Adrenal gland (tissue), 9 donors: ENCODE measurements at regions not wholly inside any gene's neighbourhood (a gene's known extent, or its start where the extent isn't known, plus 50 kb on each side); places are given as distances from the start of the nearest gene placed in this dataset.

Experiments used
- DNase-seq, 7 donors: peaks; one replicate each; pipeline ENCODE4 v3.0.0-alpha.2; 2019 to 2020
- H3K27ac ChIP-seq, 5 donors: fragments of 200-600 bp; sonication (generic) in 4 of 5; 1 replicate in 3 of 5; 2 replicates in 2 of 5; pipeline versions ENCODE4 v1.5.1 to v1.8.0; 2016 to 2020; ENCODE audit warnings: mild to moderate bottlenecking in 1 of 5
- H3K27me3 ChIP-seq: fragments of 200-600 bp; 2 replicates; pipeline ENCODE4 v1.8.0; 2021
- H3K36me3 ChIP-seq, 2 donors: fragments of 200-600 bp; replicated peaks in 1 of 2; 1 replicate in 1 of 2; 2 replicates in 1 of 2; pipeline versions ENCODE4 v1.5.1 to v1.8.0; 2018 to 2022
- H3K4me1 ChIP-seq, 2 donors: fragments of 200-600 bp; replicated peaks in 1 of 2; 1 replicate in 1 of 2; 2 replicates in 1 of 2; pipeline versions ENCODE4 v1.5.1 to v1.8.0; 2018 to 2021
- H3K4me3 ChIP-seq, 4 donors: fragments of 200-600 bp; sonication (generic) in 3 of 4; one replicate each; pipeline ENCODE4 v1.5.1; 2016 to 2018
- H3K9me3 ChIP-seq, 3 donors: fragments of 200-600 bp; sonication (generic) in 1 of 3; replicated peaks in 1 of 3; 1 replicate in 2 of 3; 2 replicates in 1 of 3; pipeline versions ENCODE4 v1.5.1 to v1.8.0; 2016 to 2021
- POLR2A ChIP-seq, 2 donors: fragments of 450-650 bp; IDR thresholded peaks; one replicate each; pipeline ENCODE4 v1.6.1; 2017; ENCODE audit warnings: antibody characterized with exemption in 2 of 2, mild to moderate bottlenecking in 2 of 2, moderate library complexity in 1 of 2
- WGBS, 4 donors: extraction: QIAGEN DNeasy Blood & Tissue Kit in 2 of 4; methylation state at CpG; one replicate each; pipeline versions ENCODE4 v1.1.5 to v1.1.7; 2013 to 2017; 5-methylcytosine and 5-hydroxymethylcytosine counted together
- intact Hi-C, 2 donors: fragments of 100-400 bp; cut with DNase I; formaldehyde crosslinking; loops; one replicate each; pipeline versions ENCODE4 v1.14.1 to v1.15.0; 2022 to 2023
- TF ChIP-seq, protein P1 (sequence below), 6 experiments: fragments of 450-650 bp in 4 of 6; fragments of 200-600 bp in 2 of 6; sonication (generic) in 1 of 6; IDR thresholded peaks; 1 replicate in 5 of 6; 2 replicates in 1 of 6; pipeline versions ENCODE4 v1.5.1 to v1.8.0; 2016 to 2021; ENCODE audit warnings: antibody characterized with exemption in 6 of 6, mild to moderate bottlenecking in 2 of 6, moderate library complexity in 1 of 6
- donor health status: healthy with polysubstance abuse.
- donor health status: Bipolar disorder and iron deficiency.
- donor health status: DM: yes; HTN: yes; CAD: no.
- donor health status: DM: no; HTN: no; CAD: no.
- donor health status: DM: no; HTN: no; CAD: no.

DNA sequence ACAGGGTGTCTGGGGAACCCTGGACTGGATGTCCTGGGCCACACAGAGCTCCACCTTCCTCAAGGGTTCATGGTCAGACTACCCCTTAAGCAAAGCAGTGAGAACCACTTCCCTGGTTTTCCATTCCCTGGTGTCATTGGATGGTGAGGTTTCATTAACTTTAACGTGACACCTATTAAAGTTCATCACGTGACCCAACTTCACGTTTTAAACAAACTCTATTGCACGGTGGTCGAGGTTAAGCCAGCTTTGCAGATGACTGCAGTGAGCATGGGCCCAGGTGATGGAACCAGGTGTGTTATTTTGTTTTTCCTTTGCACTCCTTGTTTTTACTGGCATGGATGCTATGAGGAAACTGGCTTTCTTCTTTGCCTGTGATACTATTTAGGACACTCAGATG, 385.7 kb upstream of the IRX1 start:
- intact Hi-C loops, result no loop called here
- Histone ChIP-seq H3K27ac (no peak overlapping the region), H3K9me3 (no peaks in the 10 kb centered on the region), H3K27me3 (no peaks in the 10 kb centered on the region), H3K4me1 (no peaks in the 10 kb centered on the region), H3K36me3 (no peaks in the 10 kb centered on the region), H3K4me3 (no peak overlapping the region)
- no peak for DNase-seq
- WGBS, 4 donors, result 60 to 71% (median 62%) methylated on average over 5 of the region's 5 CpGs
- no peak for TF ChIP-seq POLR2A (IDR thresholded peaks at IDR 0.05)
- TF ChIP-seq, protein P1, sequence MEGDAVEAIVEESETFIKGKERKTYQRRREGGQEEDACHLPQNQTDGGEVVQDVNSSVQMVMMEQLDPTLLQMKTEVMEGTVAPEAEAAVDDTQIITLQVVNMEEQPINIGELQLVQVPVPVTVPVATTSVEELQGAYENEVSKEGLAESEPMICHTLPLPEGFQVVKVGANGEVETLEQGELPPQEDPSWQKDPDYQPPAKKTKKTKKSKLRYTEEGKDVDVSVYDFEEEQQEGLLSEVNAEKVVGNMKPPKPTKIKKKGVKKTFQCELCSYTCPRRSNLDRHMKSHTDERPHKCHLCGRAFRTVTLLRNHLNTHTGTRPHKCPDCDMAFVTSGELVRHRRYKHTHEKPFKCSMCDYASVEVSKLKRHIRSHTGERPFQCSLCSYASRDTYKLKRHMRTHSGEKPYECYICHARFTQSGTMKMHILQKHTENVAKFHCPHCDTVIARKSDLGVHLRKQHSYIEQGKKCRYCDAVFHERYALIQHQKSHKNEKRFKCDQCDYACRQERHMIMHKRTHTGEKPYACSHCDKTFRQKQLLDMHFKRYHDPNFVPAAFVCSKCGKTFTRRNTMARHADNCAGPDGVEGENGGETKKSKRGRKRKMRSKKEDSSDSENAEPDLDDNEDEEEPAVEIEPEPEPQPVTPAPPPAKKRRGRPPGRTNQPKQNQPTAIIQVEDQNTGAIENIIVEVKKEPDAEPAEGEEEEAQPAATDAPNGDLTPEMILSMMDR (IDR thresholded peaks at IDR 0.05), result no peak

DNA sequence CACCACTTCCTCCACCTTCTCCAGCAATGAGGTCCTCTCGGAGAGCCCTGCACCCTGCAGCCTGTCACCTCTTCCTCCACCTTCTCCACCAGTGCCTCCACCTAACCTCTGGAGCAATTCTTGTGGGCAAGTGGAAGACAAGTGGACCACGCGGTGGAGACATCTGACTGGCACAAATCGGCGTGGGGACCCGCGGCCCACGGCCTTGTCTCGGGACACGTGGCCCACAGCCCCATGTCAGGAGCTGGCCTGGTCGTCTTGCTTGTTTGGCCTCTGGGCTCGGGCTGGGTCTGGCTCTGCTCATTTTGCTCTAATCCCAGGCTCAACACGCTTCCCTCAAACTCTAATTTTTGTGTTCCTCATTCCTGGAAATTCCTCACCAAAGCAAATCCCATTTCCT, 393.1 kb upstream of the IRX1 start:
- intact Hi-C loops, result no loop called here
- Histone ChIP-seq H3K9me3 (no peaks in the 10 kb centered on the region), H3K4me1 (no peaks in the 10 kb centered on the region), H3K4me3 (no peak overlapping the region), H3K27ac (no peak overlapping the region), H3K27me3 (no peaks in the 10 kb centered on the region), H3K36me3 (no peaks in the 10 kb centered on the region)
- TF ChIP-seq, protein P1 (IDR thresholded peaks at IDR 0.05), result no peak
- no peak for TF ChIP-seq POLR2A (IDR thresholded peaks at IDR 0.05)
- DNase-seq, result no peak
- WGBS, 4 donors, result 84 to 85% (median 84%) methylated on average over 13 of the region's 13 CpGs

DNA sequence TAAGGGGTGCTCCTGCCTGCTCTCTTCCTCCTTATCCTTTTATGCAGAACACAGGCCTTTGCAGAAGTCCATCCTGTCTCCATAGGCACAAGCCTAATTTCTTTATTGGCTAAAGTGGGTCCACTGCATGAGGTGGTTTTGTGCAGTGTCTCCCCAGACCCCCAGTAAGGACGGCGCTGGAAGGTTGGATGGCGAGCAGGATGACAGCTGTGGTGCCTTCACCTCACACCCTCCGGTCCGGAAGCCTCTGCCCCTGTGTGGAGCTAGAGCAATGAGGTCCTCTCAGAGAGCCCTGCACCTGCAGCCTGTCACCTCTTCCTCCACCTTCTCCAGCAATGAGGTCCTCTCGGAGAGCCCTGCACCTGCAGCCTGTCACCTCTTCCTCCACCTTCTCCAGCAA, 393.7 kb upstream of the IRX1 start:
- 72 to 100% (median 87%) methylated on average over 3 to 6 of the region's 6 CpGs for WGBS, 4 donors
- no peak for DNase-seq
- H3K36me3 ChIP-seq, result no peaks in the 10 kb centered on the region
- no peaks in the 10 kb centered on the region for H3K4me1 ChIP-seq
- intact Hi-C loops, result no loop called here
- no peaks in the 10 kb centered on the region for H3K27me3 ChIP-seq
- TF ChIP-seq POLR2A (IDR thresholded peaks at IDR 0.05), result no peak
- TF ChIP-seq, protein P1 (IDR thresholded peaks at IDR 0.05), result no peak
- H3K4me3 ChIP-seq, result no peak overlapping the region
- no peak overlapping the region for H3K27ac ChIP-seq
- no peaks in the 10 kb centered on the region for H3K9me3 ChIP-seq

DNA sequence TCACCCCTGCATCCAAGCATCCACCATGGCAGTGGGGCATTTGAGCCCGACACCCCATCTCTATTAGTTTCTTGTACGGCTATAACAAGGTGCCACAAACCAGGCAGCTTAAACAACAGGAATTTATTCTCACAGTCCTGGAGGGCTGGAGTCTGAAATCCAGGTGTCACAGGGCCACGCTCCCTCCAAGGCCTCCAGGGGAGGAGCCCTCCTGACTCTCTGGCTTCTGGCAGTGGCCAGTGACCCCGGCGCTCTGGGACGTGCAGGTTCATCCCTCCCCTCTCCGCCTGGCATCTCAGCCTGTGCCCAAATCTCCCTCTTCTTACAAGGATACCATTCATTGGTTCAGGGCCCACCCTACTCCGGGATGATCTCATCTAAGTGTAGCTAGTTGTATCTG, 394.5 kb upstream of the IRX1 start:
- no peaks in the 10 kb centered on the region for H3K27me3 ChIP-seq
- H3K9me3 ChIP-seq, result no peaks in the 10 kb centered on the region
- no peaks in the 10 kb centered on the region for H3K4me1 ChIP-seq
- no peaks in the 10 kb centered on the region for H3K36me3 ChIP-seq
- WGBS, 4 donors, result 79 to 95% (median 84%) methylated on average over 7 to 8 of the region's 8 CpGs
- no peak for DNase-seq
- no peak overlapping the region for H3K4me3 ChIP-seq
- no peak for TF ChIP-seq POLR2A (IDR thresholded peaks at IDR 0.05)
- TF ChIP-seq, protein P1 (IDR thresholded peaks at IDR 0.05), result no peak
- intact Hi-C loops, result no loop called here
- no peak overlapping the region for H3K27ac ChIP-seq
